ENCODE measurements at regions not wholly inside any gene's neighbourhood (a gene's known extent, or its start where the extent isn't known, plus 50 kb on each side); places are given as distances from the start of the nearest gene placed in this dataset.

DNA sequence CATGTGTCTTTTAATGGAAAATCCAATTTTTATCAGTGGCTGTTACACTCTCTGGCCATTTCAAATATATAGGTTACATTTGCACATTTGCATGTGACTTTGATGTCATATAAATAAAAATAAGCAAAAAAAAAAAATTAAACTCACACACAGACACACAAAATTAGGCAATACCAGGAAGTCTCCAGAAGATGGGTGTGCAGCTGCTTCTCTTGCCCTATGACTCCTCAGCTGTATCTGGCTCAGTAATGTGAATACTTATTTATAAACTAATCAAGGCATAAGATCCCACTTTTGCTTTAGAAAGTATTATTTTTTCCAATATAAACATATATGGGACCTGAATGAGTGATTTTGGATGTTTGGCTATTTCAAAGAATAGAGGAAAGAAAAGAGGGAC, 461.1 kb downstream of the LRIG3 start:
- H3K27me3 ChIP-seq = no peaks in the 10 kb centered on the region
- H3K27ac ChIP-seq = no peak overlapping the region
- no peaks in the 10 kb centered on the region for H3K36me3 ChIP-seq
- no peak for TF ChIP-seq Cebpa-rat (IDR thresholded peaks at IDR 0.05)
- no peak overlapping the region for H3K4me3 ChIP-seq
- H3K9ac ChIP-seq = no peak overlapping the region
- H3K9me3 ChIP-seq (replicated peaks in 1 of 11) = no peaks in the 10 kb centered on the region
- no peak overlapping the region for H3K4me2 ChIP-seq
- no peaks in the 10 kb centered on the region for H4K20me1 ChIP-seq
- H3K4me1 ChIP-seq = no peaks in the 10 kb centered on the region

DNA sequence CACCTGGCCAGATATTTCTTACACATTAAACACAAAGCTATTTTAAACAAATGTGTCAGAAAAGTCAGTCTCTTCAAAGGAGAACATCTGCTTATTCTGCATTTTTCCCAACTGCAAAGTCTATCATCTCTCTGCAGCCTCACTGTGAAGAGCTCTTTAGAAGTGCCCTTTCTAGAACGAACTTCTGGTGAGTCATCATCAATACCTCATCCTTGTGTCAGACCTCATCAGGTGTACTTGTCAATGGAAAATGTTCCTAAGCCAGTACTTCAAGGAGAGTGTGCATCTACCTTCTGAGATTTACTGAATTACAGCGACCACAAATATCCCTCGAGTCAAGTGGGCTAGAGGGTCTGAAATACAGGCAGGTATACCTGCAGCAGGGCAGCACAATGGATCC, 457.3 kb downstream of the LRIG3 start:
- Histone ChIP-seq H4K20me1 (no peaks in the 10 kb centered on the region), H3K27me3 (no peaks in the 10 kb centered on the region), H3K4me3 (no peak overlapping the region), H3K27ac (no peak overlapping the region), H3K9ac (no peak overlapping the region), H3K4me2 (no peak overlapping the region), H3K36me3 (no peaks in the 10 kb centered on the region), H3K9me3 (replicated peaks in 1 of 11) (peaks cover 4 to 16% (median 10%) of the 10 kb centered on the region in 11 experiments; a peak in 17 of 22 replicates), H3K4me1 (no peaks in the 10 kb centered on the region)
- TF ChIP-seq Cebpa-rat (IDR thresholded peaks at IDR 0.05) = no peak

DNA sequence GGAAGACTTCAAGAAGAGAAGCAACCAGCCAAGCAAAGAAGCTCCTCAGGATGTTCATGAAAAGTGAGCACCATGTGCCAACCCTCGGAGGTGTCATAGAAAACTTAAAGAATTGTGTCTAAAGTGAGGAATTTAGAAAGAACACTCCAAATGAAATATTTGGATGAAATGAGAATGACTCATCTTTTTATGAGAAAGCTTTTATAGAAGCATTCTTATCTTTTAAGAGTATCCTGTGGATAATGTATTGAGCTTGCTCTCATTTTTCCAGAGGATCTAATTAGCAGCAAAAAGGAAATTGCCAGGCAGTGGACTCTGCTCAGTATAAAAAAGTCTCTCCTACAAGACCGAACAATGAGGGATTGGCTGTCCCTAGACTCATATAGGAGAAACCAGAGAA, 454.9 kb downstream of the LRIG3 start:
- no peaks in the 10 kb centered on the region for H4K20me1 ChIP-seq
- H3K4me3 ChIP-seq = no peak overlapping the region
- H3K4me1 ChIP-seq = no peaks in the 10 kb centered on the region
- no peak overlapping the region for H3K27ac ChIP-seq
- TF ChIP-seq Cebpa-rat (IDR thresholded peaks at IDR 0.05) = no peak
- no peak overlapping the region for H3K9ac ChIP-seq
- H3K9me3 ChIP-seq (replicated peaks in 1 of 11) = peaks cover 4 to 24% (median 10%) of the 10 kb centered on the region in 11 experiments; a peak in 17 of 22 replicates
- H3K4me2 ChIP-seq = no peak overlapping the region
- no peaks in the 10 kb centered on the region for H3K27me3 ChIP-seq
- H3K36me3 ChIP-seq = no peaks in the 10 kb centered on the region

DNA sequence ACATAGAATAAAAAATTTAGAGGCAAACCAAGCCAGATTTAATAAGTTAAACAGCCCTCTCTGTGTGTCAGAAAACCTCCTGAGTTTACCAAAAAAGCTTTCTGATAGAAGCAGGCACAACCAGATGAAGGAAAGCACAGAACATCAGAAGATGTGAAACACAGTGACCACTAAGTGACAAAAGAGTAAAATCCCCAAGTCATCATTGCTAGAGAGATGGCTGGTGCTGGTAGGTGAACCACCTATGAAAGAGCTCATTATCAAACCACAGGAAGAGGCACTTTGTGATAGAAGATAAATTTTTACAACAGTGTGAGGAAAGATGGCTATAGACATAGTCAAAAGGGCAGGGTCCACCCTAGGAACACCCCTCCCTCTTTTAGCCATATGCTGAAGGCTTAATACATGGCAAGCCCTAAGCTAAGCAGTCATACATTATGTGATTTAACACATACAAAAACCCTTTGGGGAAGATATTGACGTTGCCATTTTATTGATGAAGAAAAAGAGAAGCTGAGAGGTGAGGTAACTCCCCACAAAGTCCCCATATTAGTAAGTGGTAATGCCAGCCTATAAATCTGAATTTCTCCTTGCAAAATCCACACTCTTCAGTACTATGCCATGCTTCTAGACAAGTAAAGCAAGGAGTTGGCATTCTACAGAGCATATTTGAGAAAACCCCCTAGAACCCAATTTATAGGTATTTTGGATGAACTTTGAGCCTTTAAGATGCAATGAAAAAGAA, 449.9 kb downstream of the LRIG3 start:
- H3K27ac ChIP-seq = no peak overlapping the region

DNA sequence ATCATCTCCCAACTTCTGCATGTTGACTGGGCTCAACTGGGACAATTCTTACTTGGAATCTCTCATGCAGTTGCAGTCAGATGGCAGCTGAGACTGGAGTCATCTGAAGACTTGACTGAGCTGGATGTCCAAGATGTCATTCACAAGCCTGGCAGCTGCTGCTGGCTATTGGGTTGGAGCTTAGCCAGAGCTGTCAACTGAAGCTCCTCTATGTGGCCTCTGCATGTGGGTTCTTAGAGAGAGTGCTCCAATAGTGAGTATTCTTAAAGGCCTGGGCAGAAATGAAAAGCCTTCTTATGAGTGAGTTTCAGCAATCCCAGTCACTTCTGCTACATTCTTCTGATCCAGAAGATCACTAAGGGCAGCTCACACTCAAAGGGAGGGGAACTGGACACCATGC, 440.9 kb downstream of the LRIG3 start:
- TF ChIP-seq Cebpa-rat (IDR thresholded peaks at IDR 0.05) = no peak
- H4K20me1 ChIP-seq = no peaks in the 10 kb centered on the region
- H3K36me3 ChIP-seq = no peaks in the 10 kb centered on the region
- no peaks in the 10 kb centered on the region for H3K27me3 ChIP-seq
- H3K9ac ChIP-seq = no peak overlapping the region
- H3K4me2 ChIP-seq = no peak overlapping the region
- no peak overlapping the region for H3K4me3 ChIP-seq
- no peaks in the 10 kb centered on the region for H3K4me1 ChIP-seq
- no peak overlapping the region for H3K27ac ChIP-seq
- 0 out of 22 replicates have a peak, but pooled peaks cover 0 to 3% (median 0%) of the 10 kb centered on the region in 11 experiments for H3K9me3 ChIP-seq (replicated peaks in 1 of 11)

More for the DNA sequence above, 449.9 kb downstream of the LRIG3 start:
- Histone ChIP-seq H3K27me3 (no peaks in the 10 kb centered on the region), H3K9me3 (replicated peaks in 1 of 11) (peaks cover 4 to 24% (median 10%) of the 10 kb centered on the region in 11 experiments; a peak in 17 of 22 replicates), H3K9ac (no peak overlapping the region), H3K36me3 (no peaks in the 10 kb centered on the region), H3K4me3 (no peak overlapping the region), H3K4me2 (no peak overlapping the region), H3K4me1 (no peaks in the 10 kb centered on the region), H4K20me1 (no peaks in the 10 kb centered on the region)
- no peak for TF ChIP-seq Cebpa-rat (IDR thresholded peaks at IDR 0.05)

DNA sequence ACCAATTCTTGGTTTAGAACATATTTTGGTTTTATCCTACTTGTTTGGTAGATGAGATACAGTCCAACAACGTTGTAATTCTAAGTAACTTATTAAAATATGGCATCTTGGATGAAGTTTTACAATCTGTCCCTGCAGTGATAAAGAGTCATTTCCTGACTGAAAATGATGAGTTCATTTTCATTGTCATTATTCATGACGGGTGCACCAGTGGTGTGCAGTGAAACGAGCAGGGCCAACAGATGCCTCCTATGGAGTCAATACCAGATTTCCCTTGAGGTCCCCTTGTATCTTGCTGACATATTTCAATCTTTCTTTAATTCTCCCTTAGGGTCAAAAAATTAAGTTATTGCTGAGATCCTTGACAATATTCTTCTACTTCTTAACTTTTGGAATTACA, 438.5 kb downstream of the LRIG3 start:
- no peak overlapping the region for H3K4me3 ChIP-seq
- no peak overlapping the region for H3K4me2 ChIP-seq
- H3K27ac ChIP-seq = no peak overlapping the region
- no peaks in the 10 kb centered on the region for H4K20me1 ChIP-seq
- no peak overlapping the region for H3K9ac ChIP-seq
- no peaks in the 10 kb centered on the region for H3K27me3 ChIP-seq
- no peak for TF ChIP-seq Cebpa-rat (IDR thresholded peaks at IDR 0.05)
- H3K36me3 ChIP-seq = no peaks in the 10 kb centered on the region
- 0 out of 22 replicates have a peak, but pooled peaks cover 0 to 3% (median 0%) of the 10 kb centered on the region in 11 experiments for H3K9me3 ChIP-seq (replicated peaks in 1 of 11)
- no peaks in the 10 kb centered on the region for H3K4me1 ChIP-seq

DNA sequence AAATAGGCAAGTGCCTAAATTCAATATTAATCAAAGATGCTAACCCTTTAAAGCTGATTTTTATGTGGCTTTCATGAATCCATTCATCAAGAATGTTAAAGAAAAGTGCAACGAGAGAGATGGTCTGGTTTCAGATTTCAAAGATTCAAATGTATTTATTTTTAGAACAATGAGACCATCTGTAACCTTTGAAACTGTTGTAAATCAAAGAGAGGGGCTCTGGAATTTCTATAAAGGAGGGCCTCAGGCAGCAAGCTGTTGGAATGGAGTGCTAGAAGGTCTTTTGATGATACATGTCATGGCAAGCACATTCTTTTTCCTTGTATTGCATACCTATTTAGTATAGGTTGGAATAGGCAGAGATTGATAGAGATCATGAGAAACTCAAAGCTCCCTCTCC, 433.0 kb downstream of the LRIG3 start:
- no peaks in the 10 kb centered on the region for H3K27me3 ChIP-seq
- H3K9me3 ChIP-seq (replicated peaks in 1 of 11) = no peaks in the 10 kb centered on the region
- H3K36me3 ChIP-seq = no peaks in the 10 kb centered on the region
- H3K4me2 ChIP-seq = 0 out of 22 replicates have a peak overlapping the region, but pooled peaks of 1 of the 11 experiments have one; percentile 6
- H4K20me1 ChIP-seq = no peaks in the 10 kb centered on the region
- H3K4me3 ChIP-seq = no peak overlapping the region
- H3K4me1 ChIP-seq = 0 out of 20 replicates have a peak, but pooled peaks cover 0 to 7% (median 0%) of the 10 kb centered on the region in 10 experiments
- TF ChIP-seq Cebpa-rat (IDR thresholded peaks at IDR 0.05) = no peak
- H3K9ac ChIP-seq = no peak overlapping the region
- H3K27ac ChIP-seq = no peak overlapping the region

DNA sequence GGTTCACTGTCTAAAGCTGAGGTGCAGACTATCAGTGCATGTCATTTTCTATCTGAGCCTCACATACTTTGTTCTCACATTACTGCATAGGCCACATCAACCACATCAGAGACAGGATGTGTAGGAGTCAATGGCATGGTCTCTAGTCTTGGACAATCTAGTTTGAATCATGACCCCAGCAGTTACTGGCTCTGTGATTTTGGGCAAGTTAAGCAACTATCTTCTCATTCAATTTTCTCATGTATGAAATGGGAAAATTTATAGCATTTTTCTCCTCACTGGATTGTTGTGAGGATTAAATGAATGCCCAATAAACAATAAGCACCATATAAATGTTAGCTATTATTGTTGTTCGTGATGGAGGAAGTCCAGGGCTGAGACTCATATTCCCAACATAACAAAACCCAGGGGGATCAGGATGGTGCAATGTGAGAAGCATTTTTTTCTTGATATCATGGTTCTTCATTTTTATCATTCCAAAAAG, 432.6 kb downstream of the LRIG3 start:
- Histone ChIP-seq H3K27ac (no peak overlapping the region), H4K20me1 (no peaks in the 10 kb centered on the region), H3K36me3 (no peaks in the 10 kb centered on the region), H3K4me3 (no peak overlapping the region), H3K4me1 (0 out of 20 replicates have a peak, but pooled peaks cover 0 to 7% (median 0%) of the 10 kb centered on the region in 10 experiments), H3K9ac (no peak overlapping the region), H3K9me3 (replicated peaks in 1 of 11) (no peaks in the 10 kb centered on the region), H3K27me3 (no peaks in the 10 kb centered on the region), H3K4me2 (0 out of 22 replicates have a peak overlapping the region, but pooled peaks of 1 of the 11 experiments have one; percentile 6)
- TF ChIP-seq Cebpa-rat (IDR thresholded peaks at IDR 0.05) = no peak

DNA sequence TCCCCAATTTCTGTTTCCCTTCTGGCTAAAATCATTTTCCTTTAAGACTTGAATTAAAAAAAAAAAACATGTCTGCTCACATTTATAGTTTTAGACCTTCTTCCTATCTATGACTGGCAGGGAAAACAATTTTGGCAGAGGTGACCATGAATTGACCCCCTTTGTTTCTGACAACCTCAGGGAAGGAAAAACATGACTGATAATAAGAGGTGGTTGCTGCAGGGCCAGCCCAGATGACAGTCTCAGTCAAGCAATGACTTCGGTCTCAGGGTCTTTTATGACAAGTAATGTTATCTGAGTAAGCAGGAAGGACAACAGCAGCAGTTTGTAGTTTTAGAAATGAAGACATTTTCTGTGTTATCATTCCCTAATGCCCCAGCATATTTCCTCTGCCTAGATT, 430.9 kb downstream of the LRIG3 start:
- TF ChIP-seq Cebpa-rat (IDR thresholded peaks at IDR 0.05) = no peak

DNA sequence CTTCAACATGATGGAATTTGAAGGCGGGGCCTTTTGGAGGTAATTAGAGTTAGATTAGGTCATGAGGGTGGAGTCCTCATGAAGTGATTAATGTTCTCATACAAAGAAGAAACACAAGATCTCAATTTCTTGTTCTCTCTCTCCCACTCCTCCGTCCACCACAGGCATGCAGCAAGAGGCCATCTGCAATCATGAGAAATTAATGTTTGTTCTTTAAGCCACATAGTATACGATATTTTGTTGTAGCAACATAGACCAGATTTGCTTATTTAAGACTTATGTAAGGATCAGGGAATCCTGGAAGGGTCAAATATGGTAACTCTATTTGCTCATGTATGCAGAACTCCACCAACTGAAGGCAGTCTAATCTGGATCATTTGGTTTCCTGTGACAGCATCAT, 429.0 kb downstream of the LRIG3 start:
- no peak for TF ChIP-seq Cebpa-rat (IDR thresholded peaks at IDR 0.05)
- Histone ChIP-seq H3K4me1 (0 out of 20 replicates have a peak, but pooled peaks cover 0 to 7% (median 0%) of the 10 kb centered on the region in 10 experiments), H4K20me1 (no peaks in the 10 kb centered on the region), H3K9ac (no peak overlapping the region), H3K27ac (no peak overlapping the region), H3K27me3 (no peaks in the 10 kb centered on the region), H3K4me3 (no peak overlapping the region), H3K9me3 (replicated peaks in 1 of 11) (no peaks in the 10 kb centered on the region), H3K4me2 (no peak overlapping the region), H3K36me3 (no peaks in the 10 kb centered on the region)

More for the DNA sequence above, 430.9 kb downstream of the LRIG3 start:
- H3K4me1 ChIP-seq = 0 out of 20 replicates have a peak, but pooled peaks cover 0 to 7% (median 0%) of the 10 kb centered on the region in 10 experiments
- no peak overlapping the region for H3K9ac ChIP-seq
- no peak overlapping the region for H3K4me2 ChIP-seq
- H3K36me3 ChIP-seq = no peaks in the 10 kb centered on the region
- no peaks in the 10 kb centered on the region for H4K20me1 ChIP-seq
- H3K4me3 ChIP-seq = no peak overlapping the region
- H3K27ac ChIP-seq = no peak overlapping the region
- no peaks in the 10 kb centered on the region for H3K9me3 ChIP-seq (replicated peaks in 1 of 11)
- no peaks in the 10 kb centered on the region for H3K27me3 ChIP-seq
